Esophagus squamous epithelium (tissue), 4 donors: ENCODE measurements at regions not wholly inside any gene's neighbourhood (a gene's known extent, or its start where the extent isn't known, plus 50 kb on each side); places are given as distances from the start of the nearest gene placed in this dataset.

ENCODE experiments used
- CTCF ChIP-seq, 6 experiments: fragments of 450-650 bp in 4 of 6; fragments of 200-600 bp in 2 of 6; sonication (generic) in 2 of 6; IDR thresholded peaks; one replicate each; pipeline ENCODE4 v1.5.1; 2016 to 2019; ENCODE audit warnings: antibody characterized with exemption in 6 of 6, mild to moderate bottlenecking in 4 of 6, moderate library complexity in 4 of 6
- POLR2A ChIP-seq, 4 donors: fragments of 450-650 bp; IDR thresholded peaks; one replicate each; pipeline ENCODE4 v1.6.1; 2017; ENCODE audit warnings: antibody characterized with exemption in 4 of 4, mild to moderate bottlenecking in 4 of 4, moderate library complexity in 3 of 4

GRCh38 chr3:197362081-197362480, 63.7 kb upstream of the DLG1 start:
- TF ChIP-seq CTCF (IDR thresholded peaks at IDR 0.05) = no peak
- no peak for TF ChIP-seq POLR2A (IDR thresholded peaks at IDR 0.05)
